ENCODE measurements at regions not wholly inside any gene's neighbourhood (a gene's known extent, or its start where the extent isn't known, plus 50 kb on each side); places are given as distances from the start of the nearest gene placed in this dataset.

DNA sequence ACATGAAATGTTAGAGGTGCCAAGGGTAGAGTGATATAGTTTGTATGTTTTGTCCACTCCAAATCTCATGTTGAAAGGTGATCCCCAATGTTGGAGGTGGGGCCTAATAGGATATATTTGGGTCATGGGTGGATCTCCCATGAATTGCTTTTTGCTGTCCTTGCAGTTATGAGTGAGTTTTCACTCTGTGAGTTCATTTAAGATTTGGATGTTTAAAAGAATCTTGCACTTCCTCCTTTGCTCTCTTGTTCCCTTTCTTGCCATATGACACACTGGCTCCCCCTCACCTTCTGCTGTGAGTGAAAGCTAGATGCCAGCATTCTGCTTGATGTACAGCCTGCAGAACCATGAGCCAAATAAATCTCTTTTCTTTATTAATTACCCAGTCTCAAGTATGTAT is 269.2 kb downstream of the ZWINT start:
- DNase-seq: no peak
- H3K4me3 ChIP-seq (ENCODE audit: low read depth, low read length): no peak overlapping the region

DNA sequence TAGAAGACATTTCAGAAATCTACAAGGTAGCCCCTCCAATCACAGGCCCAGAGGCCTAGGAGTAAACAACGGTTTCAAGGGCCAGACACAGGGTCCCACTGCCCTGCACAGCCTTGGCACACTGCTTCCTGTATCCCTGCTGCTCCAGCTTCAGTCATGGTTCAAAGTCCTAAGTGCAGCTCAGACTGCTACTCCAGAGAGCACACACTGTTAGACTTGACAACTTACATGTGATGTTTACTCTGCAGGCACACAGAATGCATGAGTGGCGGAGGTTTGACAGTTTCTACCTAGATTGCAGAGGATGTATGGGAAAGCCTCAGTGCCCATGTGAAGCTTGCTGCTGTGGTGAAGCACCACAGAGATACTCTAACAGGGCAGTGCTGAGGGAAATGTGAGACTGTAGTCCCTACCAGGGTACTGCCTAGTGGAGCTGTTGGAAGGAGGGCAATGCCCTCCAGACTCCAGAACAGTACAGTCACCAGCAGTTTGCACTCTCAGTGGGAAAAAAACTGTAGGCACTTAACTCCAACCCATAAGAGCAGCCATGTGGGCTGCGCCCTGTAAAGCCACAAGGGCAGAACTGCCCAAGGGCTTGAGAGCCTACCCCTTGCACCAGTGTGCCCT is 270.0 kb downstream of the ZWINT start:
- DNase-seq: no peak
- H3K36me3 ChIP-seq: no peaks in the 10 kb centered on the region
- no peaks in the 10 kb centered on the region for H3K27me3 ChIP-seq (ENCODE audit: insufficient read depth, low read depth, severe bottlenecking)
- TF ChIP-seq, protein P1, sequence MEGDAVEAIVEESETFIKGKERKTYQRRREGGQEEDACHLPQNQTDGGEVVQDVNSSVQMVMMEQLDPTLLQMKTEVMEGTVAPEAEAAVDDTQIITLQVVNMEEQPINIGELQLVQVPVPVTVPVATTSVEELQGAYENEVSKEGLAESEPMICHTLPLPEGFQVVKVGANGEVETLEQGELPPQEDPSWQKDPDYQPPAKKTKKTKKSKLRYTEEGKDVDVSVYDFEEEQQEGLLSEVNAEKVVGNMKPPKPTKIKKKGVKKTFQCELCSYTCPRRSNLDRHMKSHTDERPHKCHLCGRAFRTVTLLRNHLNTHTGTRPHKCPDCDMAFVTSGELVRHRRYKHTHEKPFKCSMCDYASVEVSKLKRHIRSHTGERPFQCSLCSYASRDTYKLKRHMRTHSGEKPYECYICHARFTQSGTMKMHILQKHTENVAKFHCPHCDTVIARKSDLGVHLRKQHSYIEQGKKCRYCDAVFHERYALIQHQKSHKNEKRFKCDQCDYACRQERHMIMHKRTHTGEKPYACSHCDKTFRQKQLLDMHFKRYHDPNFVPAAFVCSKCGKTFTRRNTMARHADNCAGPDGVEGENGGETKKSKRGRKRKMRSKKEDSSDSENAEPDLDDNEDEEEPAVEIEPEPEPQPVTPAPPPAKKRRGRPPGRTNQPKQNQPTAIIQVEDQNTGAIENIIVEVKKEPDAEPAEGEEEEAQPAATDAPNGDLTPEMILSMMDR (IDR thresholded peaks at IDR 0.05; ENCODE audit: low read depth, low read length): no peak
- no peaks in the 10 kb centered on the region for H3K9me3 ChIP-seq (ENCODE audit: severe bottlenecking)
- H3K27ac ChIP-seq: no peak overlapping the region
- H3K4me3 ChIP-seq (ENCODE audit: low read depth, low read length): no peak overlapping the region

More for the DNA sequence above, 269.2 kb downstream of the ZWINT start:
- Histone ChIP-seq H3K27me3 (ENCODE audit: insufficient read depth, low read depth, severe bottlenecking) (no peaks in the 10 kb centered on the region), H3K36me3 (no peaks in the 10 kb centered on the region), H3K9me3 (ENCODE audit: severe bottlenecking) (no peaks in the 10 kb centered on the region), H3K27ac (no peak overlapping the region)
- TF ChIP-seq, protein P1 (IDR thresholded peaks at IDR 0.05; ENCODE audit: low read depth, low read length): no peak

DNA sequence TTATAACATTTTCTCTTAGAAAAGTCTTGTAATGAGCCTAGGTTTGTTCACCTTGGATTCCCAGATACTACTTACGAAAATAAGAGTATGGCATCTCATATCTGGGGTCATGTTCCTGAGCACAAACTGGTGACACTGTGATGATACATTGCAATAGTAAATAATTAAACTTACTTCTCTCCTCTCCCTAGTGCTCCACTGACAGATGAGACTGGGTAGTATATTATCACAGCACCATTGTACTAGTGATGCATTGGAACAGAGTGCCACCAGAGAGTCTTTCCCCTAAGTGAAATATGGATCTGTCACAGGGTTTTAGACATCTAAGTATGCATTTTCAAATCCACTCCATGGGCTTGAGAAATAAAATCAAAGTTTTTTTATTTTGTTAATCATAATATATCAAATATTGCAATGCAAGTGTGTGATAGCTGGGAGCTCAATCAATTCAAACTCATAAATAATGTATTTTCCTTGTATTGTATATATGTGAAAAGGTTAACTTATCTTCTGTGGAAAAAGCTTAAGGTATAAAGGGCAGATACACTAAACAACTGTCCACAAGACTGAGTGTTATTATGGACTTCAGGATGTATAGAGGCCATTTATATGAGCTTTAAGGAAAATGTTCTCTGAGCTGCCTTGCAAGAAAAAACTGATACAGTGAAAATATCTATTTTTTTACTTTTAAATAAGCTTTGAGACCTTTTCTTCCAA is 275.5 kb downstream of the ZWINT start:
- no peak overlapping the region for H3K4me3 ChIP-seq (ENCODE audit: low read depth, low read length)
- H3K27ac ChIP-seq: no peak overlapping the region
- no peaks in the 10 kb centered on the region for H3K9me3 ChIP-seq (ENCODE audit: severe bottlenecking)
- H3K27me3 ChIP-seq (ENCODE audit: insufficient read depth, low read depth, severe bottlenecking): no peaks in the 10 kb centered on the region
- DNase-seq: no peak
- no peaks in the 10 kb centered on the region for H3K36me3 ChIP-seq
- TF ChIP-seq, protein P1 (IDR thresholded peaks at IDR 0.05; ENCODE audit: low read depth, low read length): no peak

DNA sequence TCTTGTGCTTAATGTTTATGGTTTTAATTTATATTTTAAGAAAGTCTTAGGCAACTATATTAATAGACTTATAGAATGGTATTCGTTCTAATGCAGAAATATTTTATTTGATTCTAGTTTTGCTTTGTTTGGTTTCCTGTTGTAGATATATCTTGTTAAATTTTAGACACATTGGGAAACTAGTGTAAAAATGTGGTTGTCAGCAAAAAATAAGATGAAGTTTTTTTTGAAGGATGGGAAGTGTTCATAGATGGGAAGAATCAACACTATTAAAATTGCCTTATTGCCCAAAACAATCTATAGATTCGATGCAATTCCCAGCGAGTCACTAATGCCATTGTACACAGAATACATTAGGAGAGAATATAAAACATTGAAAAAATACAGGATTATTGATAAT is 278.9 kb downstream of the ZWINT start:
- Histone ChIP-seq H3K36me3 (no peaks in the 10 kb centered on the region), H3K27ac (no peak overlapping the region), H3K9me3 (ENCODE audit: severe bottlenecking) (no peaks in the 10 kb centered on the region), H3K27me3 (ENCODE audit: insufficient read depth, low read depth, severe bottlenecking) (no peaks in the 10 kb centered on the region), H3K4me3 (ENCODE audit: low read depth, low read length) (no peak overlapping the region)
- TF ChIP-seq, protein P1 (IDR thresholded peaks at IDR 0.05; ENCODE audit: low read depth, low read length): no peak
- no peak for DNase-seq

DNA sequence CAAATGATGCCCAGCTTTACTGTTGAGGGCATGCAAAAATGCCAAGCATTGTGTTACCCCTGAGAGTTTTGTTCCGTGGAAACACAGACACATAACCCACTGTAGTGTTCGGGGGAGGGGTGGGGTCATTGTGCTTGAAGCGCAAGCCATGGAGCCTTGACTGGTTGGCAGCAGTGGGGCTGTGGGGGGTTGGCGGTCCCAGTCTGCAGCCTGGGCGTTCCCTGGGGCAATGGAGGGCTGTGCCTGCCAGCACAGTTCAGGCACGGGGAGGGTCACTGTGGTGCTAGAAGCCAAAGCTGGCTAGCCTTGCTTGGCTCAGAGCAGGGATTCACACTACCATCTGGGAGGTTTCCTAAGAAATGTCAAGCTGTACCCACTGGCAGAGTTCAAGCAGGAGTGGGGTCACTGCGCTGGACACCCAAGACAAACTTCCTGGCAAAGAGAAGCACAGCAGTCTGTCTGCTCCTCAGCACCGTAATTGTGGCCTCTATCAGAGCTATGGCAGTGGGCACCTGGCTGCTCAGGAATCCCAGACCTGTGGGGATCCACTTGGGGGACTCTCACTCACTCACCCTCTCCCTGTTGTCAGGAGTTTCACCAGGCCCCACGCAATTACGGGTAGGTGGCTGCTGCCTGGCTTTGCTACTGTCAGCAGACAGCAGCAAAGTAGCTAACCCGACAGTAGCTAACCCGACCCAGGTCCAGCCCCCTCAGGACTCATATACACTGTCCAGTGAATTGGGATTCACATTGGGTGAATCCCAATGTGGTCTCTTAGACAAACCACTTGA is 292.4 kb downstream of the ZWINT start:
- no peak for DNase-seq
- Histone ChIP-seq H3K27me3 (ENCODE audit: insufficient read depth, low read depth, severe bottlenecking) (no peaks in the 10 kb centered on the region), H3K4me3 (ENCODE audit: low read depth, low read length) (no peak overlapping the region), H3K36me3 (no peaks in the 10 kb centered on the region), H3K9me3 (ENCODE audit: severe bottlenecking) (no peaks in the 10 kb centered on the region), H3K27ac (no peak overlapping the region)
- TF ChIP-seq, protein P1 (IDR thresholded peaks at IDR 0.05; ENCODE audit: low read depth, low read length): no peak
